IMR-90 (cell line): ENCODE measurements at regions not wholly inside any gene's neighbourhood (a gene's known extent, or its start where the extent isn't known, plus 50 kb on each side); places are given as distances from the start of the nearest gene placed in this dataset.
A peak's percentile ranks its signal among the peaks of the same experiment; 100 is the strongest.

Source experiments
- ATAC-seq: fragments of 200-7000 bp; cut with Tn5 transposase; 2 replicates; pipeline ENCODE4 v1.9.1; 2020; ENCODE audit warnings: low read depth, mild to moderate bottlenecking, moderate library complexity
- BruUV-seq: library from RNA; stranded (reverse); fragments of 400-500 nt; replicated peaks from 2 replicates; lab custom pipeline; 2021; lab: Mats Ljungman, UMichigan
- CTCF ChIA-PET: fragments of 300-600 bp; formaldehyde crosslinking; extraction: SDS; loops from one replicate; lab custom pipeline; 2021; ENCODE audit warnings: antibody characterized with exemption; lab: Yijun Ruan, JAX
- POLR2A ChIA-PET: fragments of 300-600 bp; sonication (Branson Sonifier 250); formaldehyde crosslinking; loops from one replicate; lab custom pipeline; 2022; ENCODE audit warnings: antibody characterized with exemption; ENCODE audit not compliant: unreplicated experiment; lab: Charles Lee
- DNase-seq: peaks from one replicate; pipeline ENCODE4 v3.0.0; 2013
- H2AFZ ChIP-seq: replicated peaks from 2 replicates; pipeline ENCODE3; 2013; ENCODE audit warnings: low read length, mild to moderate bottlenecking; ENCODE audit not compliant: poor library complexity
- H2AK5ac ChIP-seq: 2 replicates; pipeline ENCODE4 v1.6.1; 2013; ENCODE audit warnings: low read depth, low read length, inconsistent platforms
- H2AK9ac ChIP-seq: replicated peaks from 2 replicates; pipeline ENCODE3; 2013; ENCODE audit warnings: mild to moderate bottlenecking, low read depth, low read length, moderate library complexity; ENCODE audit not compliant: poor library complexity
- H2BK120ac ChIP-seq: 2 replicates; pipeline ENCODE4 v1.6.1; 2013; ENCODE audit warnings: low read depth, low read length, inconsistent platforms
- H2BK15ac ChIP-seq: 3 replicates; pipeline ENCODE4 v1.6.1; 2013; ENCODE audit warnings: low read depth, low read length, inconsistent platforms
- H2BK20ac ChIP-seq: 2 replicates; pipeline ENCODE4 v1.6.1; 2013; ENCODE audit warnings: low read depth, mild to moderate bottlenecking, inconsistent platforms, low read length, moderate library complexity
- H2BK5ac ChIP-seq: 2 replicates; pipeline ENCODE4 v1.6.1; 2013; ENCODE audit warnings: mild to moderate bottlenecking, low read depth, low read length, inconsistent platforms; ENCODE audit not compliant: poor library complexity, severe bottlenecking
- H3K14ac ChIP-seq: replicated peaks from 2 replicates; pipeline ENCODE4 v1.6.1; 2013; ENCODE audit warnings: low read depth, low read length, inconsistent platforms
- H3K18ac ChIP-seq: 2 replicates; pipeline ENCODE4 v1.6.1; 2013; ENCODE audit warnings: low read depth, low read length, control low read depth
- H3K23ac ChIP-seq: 2 replicates; pipeline ENCODE4 v1.6.1; 2013; ENCODE audit warnings: low read depth, low read length, inconsistent platforms
- H3K27ac ChIP-seq: 2 replicates; pipeline ENCODE4 v1.5.1; 2013; ENCODE audit warnings: mild to moderate bottlenecking, control low read depth, low read length; ENCODE audit not compliant: insufficient read depth
- H3K27me3 ChIP-seq: 2 replicates; pipeline ENCODE4 v1.6.1; 2013; ENCODE audit warnings: low read length; ENCODE audit not compliant: control insufficient read depth, insufficient read depth
- H3K36me3 ChIP-seq: 2 replicates; pipeline ENCODE4 v1.6.1; 2013; ENCODE audit warnings: low read length, mixed read lengths; ENCODE audit not compliant: control insufficient read depth, insufficient read depth
- H3K4ac ChIP-seq: 2 replicates; pipeline ENCODE4 v1.6.1; 2013; ENCODE audit warnings: low read depth, low read length, inconsistent platforms
- H3K4me1 ChIP-seq: 2 replicates; pipeline ENCODE4 v1.6.1; 2013; ENCODE audit warnings: low read length, mixed read lengths; ENCODE audit not compliant: control insufficient read depth, insufficient read depth
- H3K4me2 ChIP-seq: 2 replicates; pipeline ENCODE4 v1.6.1; 2013; ENCODE audit warnings: low read depth, mild to moderate bottlenecking, control low read depth, low read length, moderate library complexity
- H3K4me3 ChIP-seq: 2 replicates; pipeline ENCODE4 v1.5.1; 2013; ENCODE audit warnings: low read depth, mild to moderate bottlenecking, control low read depth, low read length, moderate library complexity; ENCODE audit not compliant: insufficient read depth
- H3K56ac ChIP-seq: 2 replicates; pipeline ENCODE4 v1.6.1; 2013; ENCODE audit warnings: low read length, inconsistent platforms; ENCODE audit not compliant: insufficient read depth; ENCODE audit errors: extremely low read depth
- H3K79me1 ChIP-seq, 2 experiments: 2 replicates each; pipeline ENCODE4 v1.6.1; 2013; ENCODE audit warnings: low read length in 2 of 2, inconsistent platforms in 1 of 2, low read depth in 1 of 2
- H3K9ac ChIP-seq: 2 replicates; pipeline ENCODE4 v1.6.1; 2013; ENCODE audit warnings: low read depth, low read length, control low read depth
- H3K9me1 ChIP-seq: 2 replicates; pipeline ENCODE4 v1.6.1; 2013; ENCODE audit warnings: low read length, inconsistent platforms; ENCODE audit not compliant: insufficient read depth
- H3K9me3 ChIP-seq: 2 replicates; pipeline ENCODE4 v1.6.1; 2013; ENCODE audit warnings: low read length; ENCODE audit not compliant: control insufficient read depth, insufficient read depth
- H4K20me1 ChIP-seq: 2 replicates; pipeline ENCODE4 v1.6.1; 2013; ENCODE audit warnings: low read length, inconsistent platforms; ENCODE audit not compliant: insufficient read depth
- H4K5ac ChIP-seq: 2 replicates; pipeline ENCODE4 v1.6.1; 2013; ENCODE audit warnings: mild to moderate bottlenecking, low read depth, low read length, control low read depth
- H4K8ac ChIP-seq, 2 experiments: 2 replicates each; pipeline ENCODE4 v1.6.1; 2013; ENCODE audit warnings: low read depth in 2 of 2, low read length in 2 of 2, control low read depth in 1 of 2, inconsistent platforms in 1 of 2
- H4K91ac ChIP-seq: 2 replicates; pipeline ENCODE4 v1.6.1; 2013; ENCODE audit warnings: low read depth, low read length, inconsistent platforms; ENCODE audit not compliant: insufficient read depth
- BHLHE40 ChIP-seq: fragments of 150-350 bp; IDR thresholded peaks from 2 replicates; pipeline ENCODE4 v1.6.1; 2016; ENCODE audit warnings: mild to moderate bottlenecking, low read depth, low read length
- CEBPB ChIP-seq: IDR thresholded peaks from 2 replicates; pipeline ENCODE4 v1.6.1; 2012; ENCODE audit warnings: low read depth, low read length, improper control_type of control experiment
- CHD1 ChIP-seq: IDR thresholded peaks from 2 replicates; pipeline ENCODE4 v1.6.1; 2012; ENCODE audit warnings: low read depth, low read length, improper control_type of control experiment
- ELK1 ChIP-seq: fragments of 150-350 bp; IDR thresholded peaks from 2 replicates; pipeline ENCODE4 v1.6.1; 2016; ENCODE audit warnings: low read depth, mild to moderate bottlenecking, low read length, moderate library complexity, borderline replicate concordance
- FOS ChIP-seq: fragments of 150-350 bp; IDR thresholded peaks from 2 replicates; pipeline ENCODE4 v1.6.1; 2016; ENCODE audit warnings: low read depth, low read length
- MAFK ChIP-seq: IDR thresholded peaks from 2 replicates; pipeline ENCODE4 v1.6.1; 2012; ENCODE audit warnings: low read depth, low read length, improper control_type of control experiment
- MAZ ChIP-seq: IDR thresholded peaks from 2 replicates; pipeline ENCODE4 v1.6.1; 2012; ENCODE audit warnings: low read depth, mild to moderate bottlenecking, low read length, improper control_type of control experiment, moderate library complexity, borderline replicate concordance
- MXI1 ChIP-seq: IDR thresholded peaks from 2 replicates; pipeline ENCODE4 v1.6.1; 2012; ENCODE audit warnings: low read depth, mild to moderate bottlenecking, low read length, moderate library complexity, borderline replicate concordance
- NFE2L2 ChIP-seq: fragments of 150-350 bp; IDR thresholded peaks from 2 replicates; pipeline ENCODE4 v1.6.1; 2016; ENCODE audit warnings: low read depth, mild to moderate bottlenecking, low read length
- POLR2A ChIP-seq: IDR thresholded peaks from 2 replicates; pipeline ENCODE4 v1.6.1; 2012; ENCODE audit warnings: mild to moderate bottlenecking, low read depth, low read length
- RAD21 ChIP-seq: IDR thresholded peaks from 2 replicates; pipeline ENCODE4 v1.6.1; 2012; ENCODE audit warnings: low read length, improper control_type of control experiment
- RFX5 ChIP-seq: IDR thresholded peaks from 2 replicates; pipeline ENCODE4 v1.8.0; 2012; ENCODE audit warnings: low read depth, mild to moderate bottlenecking, low read length, moderate library complexity
- SMC3 ChIP-seq: fragments of 150-350 bp; IDR thresholded peaks from 2 replicates; pipeline ENCODE4 v1.6.1; 2016; ENCODE audit warnings: low read depth, mild to moderate bottlenecking, antibody characterized with exemption, low read length, moderate library complexity
- USF2 ChIP-seq: fragments of 150-350 bp; IDR thresholded peaks from 2 replicates; pipeline ENCODE4 v1.6.1; 2017; ENCODE audit warnings: mild to moderate bottlenecking, antibody characterized with exemption, low read length, low read depth
- WGBS, 2 experiments: methylation state at CpG; one replicate each; pipeline versions ENCODE4 v1.1.5 to v1.1.7; 2013; ENCODE audit warnings: missing lambda C conversion rate in 2 of 2; ENCODE audit not compliant: insufficient read length in 1 of 2; ENCODE audit errors: extremely low coverage in 2 of 2; 5-methylcytosine and 5-hydroxymethylcytosine counted together
- dilution Hi-C: fragments of 300-500 bp; cut with HindIII; formaldehyde crosslinking; loops from one replicate; pipeline ENCODE4 v1.14.3; 2018; ENCODE audit warnings: low sequenced_read_pairs; ENCODE audit not compliant: unreplicated experiment
- in situ Hi-C: fragments of 300-500 bp; cut with MboI; formaldehyde crosslinking; loops from 3 replicates; pipeline ENCODE4 v1.14.3; 2019; ENCODE audit warnings: low sequenced_read_pairs, inconsistent platforms, mixed read lengths
- intact Hi-C: fragments of 100-400 bp; cut with micrococcal nuclease; formaldehyde crosslinking; loops from 2 replicates; pipeline ENCODE4 v1.10.0; 2022
- TF ChIP-seq, protein P1 (sequence below): conservative IDR thresholded peaks from 2 replicates; pipeline ENCODE4 v1.5.1; 2012; ENCODE audit warnings: mild to moderate bottlenecking, low read depth, low read length, improper control_type of control experiment

GRCh38 chr1:222275001-222275728, 272.7 kb downstream of the HHIPL2 start:
- Histone ChIP-seq H3K4me1 (peaks cover 3% of the 10 kb centered on the region; the same call in 1 of the 2 replicates), H3K14ac (no peak overlapping the region), H3K79me1 (no peaks in the 10 kb centered on the region), H3K4me2 (no peak overlapping the region), H3K4ac (no peak overlapping the region), H3K23ac (no peak overlapping the region), H3K27ac (no peak overlapping the region), H2BK20ac (0 out of 2 replicates have a peak overlapping the region, but pooled peaks have one; percentile 53), H3K9ac (no peak overlapping the region), H3K56ac (no peak overlapping the region), H3K18ac (no peak overlapping the region), H4K5ac (no peak overlapping the region), H3K9me1 (no peaks in the 10 kb centered on the region), H2AK5ac (peak overlapping the region; percentile 70; the same call in 1 of the 2 replicates), H2AFZ (no peak overlapping the region), H2BK120ac (peak overlapping the region; percentile 32; the same call in 1 of the 2 replicates), H2BK5ac (no peak overlapping the region), H3K4me3 (no peak overlapping the region), H2AK9ac (no peak overlapping the region), H3K9me3 (peaks cover 8% of the 10 kb centered on the region), H4K91ac (no peak overlapping the region), H4K8ac (0 out of 4 replicates have a peak overlapping the region, but pooled peaks of 1 of the 2 experiments have one; percentile 10), H3K27me3 (no peaks in the 10 kb centered on the region), H2BK15ac (no peak overlapping the region), H4K20me1 (no peaks in the 10 kb centered on the region), H3K36me3 (no peaks in the 10 kb centered on the region)
- ATAC-seq, result no peak
- in situ Hi-C loops, result no loop called here
- CTCF ChIA-PET, result interaction anchor here (1.0 kb wide), 1 partner anchor 20 kb away, joined by 3 read pairs; no protein-coding TSS in a partner anchor
- intact Hi-C loops, result no loop called here
- dilution Hi-C loops, result no loop called here
- no peak for DNase-seq
- no TSS peak for BruUV-seq
- no CpG with 5 or more reads among the region's 4 CpGs for WGBS, 2 experiments
- POLR2A ChIA-PET, result no interaction called here
- TF ChIP-seq CHD1, result no peak
- TF ChIP-seq POLR2A, result no peak
- no peak for TF ChIP-seq FOS
- TF ChIP-seq MXI1, result no peak
- no peak for TF ChIP-seq MAZ
- TF ChIP-seq RAD21, result no peak
- TF ChIP-seq BHLHE40, result no peak
- no peak for TF ChIP-seq RFX5
- no peak for TF ChIP-seq ELK1
- no peak for TF ChIP-seq MAFK
- no peak for TF ChIP-seq USF2
- no peak for TF ChIP-seq NFE2L2
- no peak for TF ChIP-seq CEBPB
- TF ChIP-seq, protein P1, sequence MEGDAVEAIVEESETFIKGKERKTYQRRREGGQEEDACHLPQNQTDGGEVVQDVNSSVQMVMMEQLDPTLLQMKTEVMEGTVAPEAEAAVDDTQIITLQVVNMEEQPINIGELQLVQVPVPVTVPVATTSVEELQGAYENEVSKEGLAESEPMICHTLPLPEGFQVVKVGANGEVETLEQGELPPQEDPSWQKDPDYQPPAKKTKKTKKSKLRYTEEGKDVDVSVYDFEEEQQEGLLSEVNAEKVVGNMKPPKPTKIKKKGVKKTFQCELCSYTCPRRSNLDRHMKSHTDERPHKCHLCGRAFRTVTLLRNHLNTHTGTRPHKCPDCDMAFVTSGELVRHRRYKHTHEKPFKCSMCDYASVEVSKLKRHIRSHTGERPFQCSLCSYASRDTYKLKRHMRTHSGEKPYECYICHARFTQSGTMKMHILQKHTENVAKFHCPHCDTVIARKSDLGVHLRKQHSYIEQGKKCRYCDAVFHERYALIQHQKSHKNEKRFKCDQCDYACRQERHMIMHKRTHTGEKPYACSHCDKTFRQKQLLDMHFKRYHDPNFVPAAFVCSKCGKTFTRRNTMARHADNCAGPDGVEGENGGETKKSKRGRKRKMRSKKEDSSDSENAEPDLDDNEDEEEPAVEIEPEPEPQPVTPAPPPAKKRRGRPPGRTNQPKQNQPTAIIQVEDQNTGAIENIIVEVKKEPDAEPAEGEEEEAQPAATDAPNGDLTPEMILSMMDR, result no peak
- no peak for TF ChIP-seq SMC3
